Muscle of leg (tissue), 3 donors: ENCODE measurements at regions not wholly inside any gene's neighbourhood (a gene's known extent, or its start where the extent isn't known, plus 50 kb on each side); places are given as distances from the start of the nearest gene placed in this dataset.

ENCODE experiments used
- DNase-seq: peaks from one replicate; pipeline ENCODE4 v3.0.0; 2013
- H3K27ac ChIP-seq: one replicate; pipeline ENCODE4 v1.5.1; 2013; ENCODE audit warnings: mild to moderate bottlenecking, low read length, control low read depth
- H3K27me3 ChIP-seq: one replicate; pipeline ENCODE4 v1.6.1; 2013; ENCODE audit warnings: low read length; ENCODE audit not compliant: control insufficient read depth, insufficient read depth
- H3K36me3 ChIP-seq: one replicate; pipeline ENCODE4 v1.6.1; 2013; ENCODE audit warnings: low read length; ENCODE audit not compliant: control insufficient read depth, insufficient read depth
- H3K4me1 ChIP-seq: one replicate; pipeline ENCODE4 v1.6.1; 2013; ENCODE audit warnings: low read length; ENCODE audit not compliant: control insufficient read depth, insufficient read depth
- H3K4me3 ChIP-seq: one replicate; pipeline ENCODE4 v1.5.1; 2013; ENCODE audit warnings: low read length, control low read depth
- H3K9me3 ChIP-seq: replicated peaks from 2 replicates; pipeline ENCODE4 v1.6.1; 2013; ENCODE audit warnings: low read depth, low read length; ENCODE audit not compliant: control insufficient read depth
- WGBS: methylation state at CpG from one replicate; pipeline ENCODE4 v1.1.5; 2013; ENCODE audit warnings: missing lambda C conversion rate; ENCODE audit not compliant: insufficient coverage; 5-methylcytosine and 5-hydroxymethylcytosine counted together

- H3K9me3 ChIP-seq = no peaks in the 10 kb centered on the region
- H3K27ac ChIP-seq = peak overlapping the region; percentile 66
- peaks cover 17% of the 10 kb centered on the region for H3K4me1 ChIP-seq
- DNase-seq = peak; percentile 94
- H3K36me3 ChIP-seq = no peaks in the 10 kb centered on the region
- WGBS = 0% methylated on average over 1 of the region's 1 CpG
- H3K4me3 ChIP-seq = no peak overlapping the region
- H3K27me3 ChIP-seq = no peaks in the 10 kb centered on the region
Measured at GRCh38 chr4:112884406-112884805, 165.0 kb upstream of the ANK2 start.

DNA sequence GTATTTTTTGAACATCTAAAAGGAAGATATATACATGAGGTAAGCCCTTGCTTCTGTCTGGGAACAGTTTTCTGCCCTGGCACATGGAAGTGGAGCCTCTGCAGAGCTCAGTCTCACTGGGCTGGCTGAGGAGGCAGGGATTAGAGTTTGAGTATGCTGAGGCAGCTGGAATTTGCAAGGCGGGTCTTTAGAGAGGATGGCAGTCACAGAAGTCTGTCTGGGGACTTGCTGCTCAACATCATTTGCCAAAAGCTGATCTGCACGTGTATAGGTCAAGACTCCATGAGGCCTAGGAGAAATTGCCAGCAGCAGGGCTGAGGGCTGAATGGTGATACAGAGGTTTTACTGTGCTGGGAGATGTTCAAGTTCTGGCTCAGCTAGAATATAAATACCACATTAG, 163.6 kb upstream of the ANK2 start:
- DNase-seq = peak; percentile 79
- H3K27ac ChIP-seq = peak overlapping the region; percentile 79
- WGBS = 10% methylated on average over 1 of the region's 2 CpGs

GRCh38 chr4:112888622-112889021, 160.8 kb upstream of the ANK2 start:
- no peaks in the 10 kb centered on the region for H3K27me3 ChIP-seq
- no CpG with 5 or more reads among the region's 2 CpGs for WGBS
- peak; percentile 72 for DNase-seq
- no peak overlapping the region for H3K4me3 ChIP-seq
- peaks cover 12% of the 10 kb centered on the region for H3K4me1 ChIP-seq
- peak overlapping the region; percentile 89 for H3K27ac ChIP-seq
- H3K36me3 ChIP-seq = no peaks in the 10 kb centered on the region
- H3K9me3 ChIP-seq = no peaks in the 10 kb centered on the region

More for the DNA sequence above, 163.6 kb upstream of the ANK2 start:
- H3K4me3 ChIP-seq = no peak overlapping the region
- no peaks in the 10 kb centered on the region for H3K27me3 ChIP-seq
- peaks cover 15% of the 10 kb centered on the region for H3K4me1 ChIP-seq
- no peaks in the 10 kb centered on the region for H3K9me3 ChIP-seq
- H3K36me3 ChIP-seq = no peaks in the 10 kb centered on the region

DNA sequence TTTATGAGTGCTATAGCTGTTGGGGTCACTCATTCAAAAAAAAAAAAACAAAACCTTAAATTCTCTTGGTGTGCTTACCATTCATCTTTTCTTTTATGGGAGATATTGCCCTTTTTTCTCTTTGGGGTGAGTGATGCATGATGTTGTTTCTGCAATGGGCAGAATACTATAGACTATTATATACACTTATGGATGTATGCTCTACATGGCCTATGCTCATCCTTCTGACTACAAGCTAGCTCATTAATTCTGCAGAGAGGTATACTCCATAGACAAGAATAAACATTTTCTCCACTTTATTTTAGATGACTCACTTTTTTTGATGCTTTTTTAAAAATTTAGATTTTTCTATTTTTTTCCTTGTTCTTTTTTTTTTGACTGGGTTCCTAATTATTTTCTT, 160.3 kb upstream of the ANK2 start:
- no peak for DNase-seq
- H3K4me3 ChIP-seq = no peak overlapping the region
- H3K27me3 ChIP-seq = no peaks in the 10 kb centered on the region
- H3K4me1 ChIP-seq = peaks cover 12% of the 10 kb centered on the region
- H3K27ac ChIP-seq = peak overlapping the region; percentile 89
- no peaks in the 10 kb centered on the region for H3K36me3 ChIP-seq
- no peaks in the 10 kb centered on the region for H3K9me3 ChIP-seq

DNA sequence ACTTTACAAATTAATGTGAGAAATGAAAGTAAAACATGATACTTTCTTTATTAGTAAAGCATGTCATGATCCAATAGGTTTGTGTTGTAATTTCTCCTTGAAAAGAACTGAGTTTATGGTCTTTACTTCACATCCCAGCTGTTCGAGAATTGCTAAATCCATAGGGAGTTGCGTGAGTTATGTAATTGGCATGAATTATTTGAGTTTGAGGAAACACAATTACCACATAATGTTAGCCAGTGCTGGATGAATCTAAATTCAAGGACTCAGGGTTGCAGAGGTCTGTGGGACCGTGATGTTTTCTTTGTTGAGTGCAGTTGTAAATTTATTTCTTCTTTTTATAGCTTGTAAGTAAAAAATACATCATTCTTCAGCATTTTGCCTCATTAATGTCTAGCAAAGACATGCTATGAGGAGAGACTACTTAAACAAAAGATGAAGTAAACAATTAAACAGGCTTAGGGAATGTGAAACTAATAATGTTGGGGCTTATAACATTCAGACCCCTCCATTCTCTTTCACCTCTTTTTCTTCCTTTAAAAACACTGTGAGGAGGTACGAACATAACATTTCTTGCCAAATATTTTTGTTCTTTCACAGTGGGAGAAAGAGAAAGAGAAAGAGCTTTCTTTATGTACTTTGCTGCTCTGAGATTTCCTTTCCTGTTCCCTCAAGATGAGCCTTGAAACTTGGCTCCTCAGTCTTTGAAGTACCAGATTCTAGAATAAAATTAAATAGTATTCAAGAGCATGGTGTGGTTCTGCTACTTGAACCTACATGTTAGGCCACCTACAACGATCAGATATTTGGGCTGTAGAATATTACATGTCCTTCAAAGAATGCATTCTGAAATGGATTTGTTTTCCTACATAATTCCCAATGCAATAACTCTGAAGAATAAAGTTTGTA, 159.6 kb upstream of the ANK2 start:
- no peaks in the 10 kb centered on the region for H3K27me3 ChIP-seq
- WGBS = no CpG with 5 or more reads among the region's 5 CpGs

GRCh38 chr4:112894480-112894879, 155.0 kb upstream of the ANK2 start:
- Histone ChIP-seq H3K4me1 (peaks cover 7% of the 10 kb centered on the region), H3K27me3 (no peaks in the 10 kb centered on the region), H3K27ac (no peak overlapping the region), H3K36me3 (no peaks in the 10 kb centered on the region), H3K9me3 (no peaks in the 10 kb centered on the region), H3K4me3 (no peak overlapping the region)
- no peak for DNase-seq
- no CpG with 5 or more reads among the region's 3 CpGs for WGBS

More for the DNA sequence above, 159.6 kb upstream of the ANK2 start:
- peak overlapping the region; percentile 89 for H3K27ac ChIP-seq
- peaks cover 12% of the 10 kb centered on the region for H3K4me1 ChIP-seq
- peak overlapping the region; percentile 18 for H3K4me3 ChIP-seq
- H3K9me3 ChIP-seq = no peaks in the 10 kb centered on the region
- no peaks in the 10 kb centered on the region for H3K36me3 ChIP-seq
- peak; percentile 98 for DNase-seq

DNA sequence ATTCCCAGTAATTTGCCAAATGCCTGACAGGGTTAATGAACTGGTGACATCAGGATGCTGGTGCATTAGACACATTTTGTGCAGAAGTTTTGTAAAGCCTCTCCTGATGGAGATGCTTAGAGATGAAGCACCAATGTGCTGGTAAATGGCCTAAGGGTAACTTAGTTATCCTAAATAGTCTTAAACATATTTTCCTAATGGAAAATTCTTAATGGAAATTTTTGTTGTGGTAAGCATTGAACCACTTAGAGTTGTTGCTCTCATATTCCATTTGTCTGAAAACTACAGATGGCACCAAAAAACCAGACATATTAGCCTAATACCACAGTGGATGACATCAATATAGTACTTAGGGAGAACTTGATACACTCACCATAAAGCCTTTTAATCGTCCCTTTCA, 154.5 kb upstream of the ANK2 start:
- Histone ChIP-seq H3K27me3 (no peaks in the 10 kb centered on the region), H3K4me3 (no peak overlapping the region), H3K36me3 (no peaks in the 10 kb centered on the region), H3K9me3 (no peaks in the 10 kb centered on the region), H3K4me1 (peaks cover 7% of the 10 kb centered on the region), H3K27ac (no peak overlapping the region)
- DNase-seq = no peak
- WGBS = no CpG with 5 or more reads among the region's 1 CpG

DNA sequence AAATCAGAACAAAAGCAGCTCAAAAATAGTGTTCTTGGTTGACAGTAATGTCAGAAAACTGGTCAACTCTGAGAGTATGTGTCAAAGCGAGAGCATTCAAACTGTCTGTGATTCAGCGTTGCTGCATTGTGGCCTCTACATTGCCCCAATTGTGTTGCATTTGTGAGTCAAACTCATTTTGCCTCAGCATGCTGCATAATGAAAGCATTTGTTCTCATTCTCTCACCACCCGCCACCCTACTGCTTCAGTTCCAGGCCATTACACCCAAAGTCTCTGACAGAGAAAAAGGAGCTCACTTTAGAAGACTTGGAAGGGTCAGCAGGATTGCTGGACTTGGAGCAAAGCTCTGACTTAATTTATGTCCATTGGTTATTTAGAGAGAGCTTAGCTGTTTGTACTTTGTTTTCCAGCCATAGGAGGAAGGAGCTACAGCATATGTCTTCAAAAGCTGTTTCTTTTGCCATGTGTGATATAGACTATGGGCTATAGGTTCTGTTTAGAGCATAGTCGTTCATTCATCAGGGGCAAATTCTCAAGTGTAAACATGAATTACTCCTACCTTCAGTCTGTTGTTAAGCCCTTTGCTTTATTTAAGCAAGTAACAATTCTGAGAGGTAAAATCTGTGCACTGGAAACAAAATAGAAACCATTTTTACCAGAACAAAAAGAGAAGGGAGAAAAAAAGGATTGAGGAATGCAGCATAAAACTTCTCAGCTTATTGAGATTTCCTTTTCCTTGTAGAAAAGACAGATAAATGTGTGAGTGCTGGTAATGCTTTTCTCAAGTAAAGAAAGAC, 153.4 kb upstream of the ANK2 start:
- WGBS = 81% methylated on average over 2 of the region's 4 CpGs
- H3K27ac ChIP-seq = peak overlapping the region; percentile 81
- peak; percentile 81 for DNase-seq
- H3K4me1 ChIP-seq = peaks cover 7% of the 10 kb centered on the region
- no peaks in the 10 kb centered on the region for H3K27me3 ChIP-seq
- no peaks in the 10 kb centered on the region for H3K36me3 ChIP-seq
- H3K9me3 ChIP-seq = no peaks in the 10 kb centered on the region
- no peak overlapping the region for H3K4me3 ChIP-seq

DNA sequence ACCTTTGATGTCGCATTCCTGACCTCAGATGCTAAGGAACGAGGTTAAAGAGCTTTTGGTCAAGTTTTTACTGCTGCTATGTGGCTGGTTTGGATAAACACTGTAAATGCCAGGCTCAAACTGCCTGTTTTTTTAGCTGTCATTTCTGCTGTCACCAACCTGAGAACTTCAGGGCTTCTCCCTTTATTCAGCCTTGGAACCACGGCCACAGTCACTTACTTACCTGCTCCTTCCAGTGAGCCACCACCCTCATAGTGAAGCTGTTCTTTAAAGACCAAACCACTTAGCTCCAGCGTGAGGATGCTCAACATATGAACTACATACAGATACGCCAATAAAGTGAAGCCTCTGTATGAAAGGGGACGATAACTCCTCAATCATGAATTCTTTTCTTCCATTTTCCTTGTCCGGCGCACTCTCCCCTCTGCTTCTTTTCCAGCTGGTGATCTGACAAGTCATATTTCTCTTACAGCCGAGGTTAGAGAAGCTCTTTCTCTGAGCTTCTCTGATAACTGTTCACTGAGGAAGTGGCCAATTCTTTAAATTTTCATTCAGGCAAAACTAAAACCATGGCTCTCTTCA, 152.8 kb upstream of the ANK2 start:
- H3K27me3 ChIP-seq = no peaks in the 10 kb centered on the region
- peak; percentile 52 for DNase-seq
- H3K4me1 ChIP-seq = peaks cover 7% of the 10 kb centered on the region
- H3K4me3 ChIP-seq = no peak overlapping the region
- peak overlapping the region; percentile 81 for H3K27ac ChIP-seq
- no peaks in the 10 kb centered on the region for H3K9me3 ChIP-seq
- no peaks in the 10 kb centered on the region for H3K36me3 ChIP-seq
- 39% methylated on average over 5 of the region's 9 CpGs for WGBS

- Histone ChIP-seq H3K9me3 (no peaks in the 10 kb centered on the region), H3K4me3 (no peak overlapping the region), H3K36me3 (no peaks in the 10 kb centered on the region), H3K27ac (no peak overlapping the region), H3K27me3 (no peaks in the 10 kb centered on the region), H3K4me1 (peaks cover 7% of the 10 kb centered on the region)
- DNase-seq = peak; percentile 61
- WGBS = no CpG with 5 or more reads among the region's 2 CpGs
Measured at GRCh38 chr4:112897543-112897942, 151.9 kb upstream of the ANK2 start.
